ENCODE measurements at regions not wholly inside any gene's neighbourhood (a gene's known extent, or its start where the extent isn't known, plus 50 kb on each side); places are given as distances from the start of the nearest gene placed in this dataset.

GRCh38 chr2:207408086-207408794 lies 121.5 kb upstream of the CREB1 start:
- no peak overlapping the region for H3K4me3 ChIP-seq (ENCODE audit: low read depth, low read length)
- TF ChIP-seq, protein P1, sequence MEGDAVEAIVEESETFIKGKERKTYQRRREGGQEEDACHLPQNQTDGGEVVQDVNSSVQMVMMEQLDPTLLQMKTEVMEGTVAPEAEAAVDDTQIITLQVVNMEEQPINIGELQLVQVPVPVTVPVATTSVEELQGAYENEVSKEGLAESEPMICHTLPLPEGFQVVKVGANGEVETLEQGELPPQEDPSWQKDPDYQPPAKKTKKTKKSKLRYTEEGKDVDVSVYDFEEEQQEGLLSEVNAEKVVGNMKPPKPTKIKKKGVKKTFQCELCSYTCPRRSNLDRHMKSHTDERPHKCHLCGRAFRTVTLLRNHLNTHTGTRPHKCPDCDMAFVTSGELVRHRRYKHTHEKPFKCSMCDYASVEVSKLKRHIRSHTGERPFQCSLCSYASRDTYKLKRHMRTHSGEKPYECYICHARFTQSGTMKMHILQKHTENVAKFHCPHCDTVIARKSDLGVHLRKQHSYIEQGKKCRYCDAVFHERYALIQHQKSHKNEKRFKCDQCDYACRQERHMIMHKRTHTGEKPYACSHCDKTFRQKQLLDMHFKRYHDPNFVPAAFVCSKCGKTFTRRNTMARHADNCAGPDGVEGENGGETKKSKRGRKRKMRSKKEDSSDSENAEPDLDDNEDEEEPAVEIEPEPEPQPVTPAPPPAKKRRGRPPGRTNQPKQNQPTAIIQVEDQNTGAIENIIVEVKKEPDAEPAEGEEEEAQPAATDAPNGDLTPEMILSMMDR (conservative IDR thresholded peaks at IDR 0.05; ENCODE audit: low read depth, low read length) = no peak
- no peak for DNase-seq (ENCODE audit: low read depth)

DNA sequence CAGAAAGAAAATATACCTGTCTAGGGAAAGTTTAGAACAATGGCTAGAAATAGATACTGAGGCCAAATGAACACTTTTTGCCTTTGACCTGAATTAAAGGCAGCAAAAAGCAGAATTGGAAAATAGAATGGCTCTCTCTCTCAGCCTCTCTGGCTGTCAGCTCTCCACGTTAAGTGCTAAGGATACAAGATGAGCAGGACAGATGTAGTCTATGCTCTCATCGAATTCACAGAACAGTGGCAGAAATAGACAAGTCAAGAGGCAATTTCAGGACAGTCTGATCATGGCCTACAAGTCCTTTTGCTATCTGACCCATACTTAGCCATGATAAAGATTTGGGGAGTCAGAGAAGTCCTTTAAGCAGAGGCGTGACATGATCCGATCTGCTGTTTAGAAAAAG lies 120.2 kb upstream of the CREB1 start:
- TF ChIP-seq, protein P1 (conservative IDR thresholded peaks at IDR 0.05; ENCODE audit: low read depth, low read length) = no peak
- DNase-seq (ENCODE audit: low read depth) = no peak

GRCh38 chr2:207412787-207413310 lies 116.9 kb upstream of the CREB1 start:
- TF ChIP-seq, protein P1 (conservative IDR thresholded peaks at IDR 0.05; ENCODE audit: low read depth, low read length) = no peak
- H3K4me3 ChIP-seq (ENCODE audit: low read depth, low read length) = no peak overlapping the region
- no peak for DNase-seq (ENCODE audit: low read depth)

More for the DNA sequence above, 120.2 kb upstream of the CREB1 start:
- H3K4me3 ChIP-seq (ENCODE audit: low read depth, low read length) = no peak overlapping the region

DNA sequence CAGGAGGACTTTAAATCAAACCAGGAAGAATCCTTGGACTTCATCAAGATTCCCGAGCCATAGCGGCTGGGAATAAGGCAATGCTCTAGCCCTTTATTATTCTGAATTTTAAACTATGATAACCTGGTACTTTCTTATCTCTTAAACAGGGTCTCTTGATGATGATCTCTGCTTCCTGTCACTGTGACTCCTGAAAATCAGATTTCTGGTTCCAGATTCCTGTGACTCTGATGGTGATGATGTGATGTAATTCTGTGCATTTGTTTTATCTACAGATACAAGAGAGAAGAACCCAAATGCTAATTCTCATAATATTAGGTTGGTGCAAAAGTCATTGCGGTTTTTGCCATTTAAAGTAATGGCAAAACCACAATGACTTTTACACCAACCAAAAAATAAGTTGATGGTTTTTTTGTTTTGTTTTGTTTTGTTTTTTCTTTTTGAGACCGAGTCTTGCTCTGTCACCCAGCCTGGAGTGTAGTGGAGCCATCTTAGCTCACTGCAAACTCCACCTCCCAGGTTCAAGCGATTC lies 116.3 kb upstream of the CREB1 start:
- no peak overlapping the region for H3K4me3 ChIP-seq (ENCODE audit: low read depth, low read length)
- TF ChIP-seq, protein P1 (conservative IDR thresholded peaks at IDR 0.05; ENCODE audit: low read depth, low read length) = no peak

DNA sequence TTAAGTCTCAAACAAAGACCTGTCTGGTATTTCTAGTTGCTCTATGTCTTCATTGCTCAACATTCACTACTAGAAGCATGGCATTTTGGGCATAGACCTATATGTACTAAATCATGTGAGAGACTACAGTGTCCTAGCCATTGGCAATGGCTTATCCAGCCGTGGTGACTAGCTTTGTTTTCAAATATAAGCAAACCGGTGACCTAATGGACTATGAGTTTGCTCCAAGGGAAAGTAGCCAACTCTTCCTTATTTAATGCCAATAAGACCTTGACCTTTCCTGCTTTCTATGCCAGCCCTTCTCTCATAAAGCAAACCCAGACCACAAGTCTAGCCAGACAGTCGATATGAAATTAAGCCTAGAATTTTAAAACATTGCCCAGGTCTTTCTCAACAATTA lies 113.7 kb upstream of the CREB1 start:
- DNase-seq (ENCODE audit: low read depth) = no peak
- no peak overlapping the region for H3K4me3 ChIP-seq (ENCODE audit: low read depth, low read length)
- TF ChIP-seq, protein P1 (conservative IDR thresholded peaks at IDR 0.05; ENCODE audit: low read depth, low read length) = no peak

More for the DNA sequence above, 116.3 kb upstream of the CREB1 start:
- DNase-seq (ENCODE audit: low read depth) = no peak

DNA sequence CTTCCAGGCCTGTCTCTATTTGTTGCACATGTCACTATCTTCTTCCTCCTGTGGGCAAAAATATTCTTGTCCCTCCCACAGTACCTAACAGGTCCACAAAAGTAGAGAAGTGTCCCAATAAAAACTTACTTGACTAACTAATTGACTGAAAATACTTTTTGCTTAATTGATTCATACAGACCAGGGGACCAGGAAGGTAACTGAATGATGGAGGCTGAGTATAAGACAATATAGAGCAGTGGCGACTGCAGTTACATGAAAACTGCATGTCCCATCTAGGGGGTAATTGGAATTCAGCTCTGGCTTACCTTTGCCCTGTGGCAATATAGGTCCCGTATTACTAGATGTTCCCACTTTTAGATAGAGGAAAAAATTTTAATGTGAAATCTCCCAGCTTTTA lies 112.9 kb upstream of the CREB1 start:
- TF ChIP-seq, protein P1 (conservative IDR thresholded peaks at IDR 0.05; ENCODE audit: low read depth, low read length) = no peak
- no peak overlapping the region for H3K4me3 ChIP-seq (ENCODE audit: low read depth, low read length)
- DNase-seq (ENCODE audit: low read depth) = no peak
